ENCODE measurements at regions not wholly inside any gene's neighbourhood (a gene's known extent, or its start where the extent isn't known, plus 50 kb on each side); places are given as distances from the start of the nearest gene placed in this dataset.
"Not testable (repeated sequence)": the region's sequence is repeated elsewhere in the genome, so short reads cannot be mapped to it uniquely, and the experiment has no call there.

- TF ChIP-seq POLR2A, CTCF (IDR thresholded peaks at IDR 0.05): not testable (repeated sequence)
These were observed 50.6 kb upstream of the BPY2 start for GRCh38 chrY:22933454-22933853.
